ENCODE measurements at regions not wholly inside any gene's neighbourhood (a gene's known extent, or its start where the extent isn't known, plus 50 kb on each side); places are given as distances from the start of the nearest gene placed in this dataset.
"Not testable (repeated sequence)": the region's sequence is repeated elsewhere in the genome, so short reads cannot be mapped to it uniquely, and the experiment has no call there.

DNA sequence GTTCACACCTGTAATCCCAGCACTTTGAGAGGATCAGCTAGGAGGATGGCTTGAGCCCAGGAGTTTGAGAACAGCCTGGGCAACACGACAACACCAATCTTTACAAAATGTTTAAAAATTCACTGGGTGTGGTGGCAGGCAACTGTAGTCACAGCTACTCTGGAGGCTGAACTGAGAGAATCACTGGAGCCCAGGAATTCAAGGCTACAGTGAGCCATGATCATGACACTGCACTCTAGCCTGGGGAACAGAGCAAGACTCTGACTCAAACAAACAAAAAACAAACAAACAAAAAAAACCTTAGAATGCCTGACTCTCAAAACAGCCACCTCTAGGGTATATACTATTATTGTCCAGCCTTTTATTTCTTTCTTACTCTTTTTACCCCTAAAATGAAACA lies 56.5 kb upstream of the PAPSS2 start:
- in situ Hi-C loops (cut with MboI; ENCODE audit: low sequenced_read_pairs): no loop called here
- no peaks in the 10 kb centered on the region for H3K27me3 ChIP-seq (ENCODE audit: low read depth)
- H3K4me1 ChIP-seq: no peaks in the 10 kb centered on the region; the same call in 1 of the 2 replicates
- no peaks in the 10 kb centered on the region; the same call in 1 of the 2 replicates for H3K36me3 ChIP-seq (replicated peaks)
- H3K9me3 ChIP-seq: no peaks in the 10 kb centered on the region
- no peak overlapping the region for H3K4me3 ChIP-seq
- DNase-seq (ENCODE audit: low spot score in 2 of 2): no peak

GRCh38 chr10:87603769-87604168 lies 55.9 kb upstream of the PAPSS2 start:
- H3K4me3 ChIP-seq: no peak overlapping the region
- in situ Hi-C loops (cut with MboI; ENCODE audit: low sequenced_read_pairs): no loop called here
- peaks cover 5% of the 10 kb centered on the region for H3K4me1 ChIP-seq
- DNase-seq (ENCODE audit: low spot score in 2 of 2): no peak
- no peaks in the 10 kb centered on the region for H3K27me3 ChIP-seq (ENCODE audit: low read depth)
- no peaks in the 10 kb centered on the region for H3K9me3 ChIP-seq
- H3K36me3 ChIP-seq (replicated peaks): no peaks in the 10 kb centered on the region; the same call in 1 of the 2 replicates

- no peaks in the 10 kb centered on the region for H3K9me3 ChIP-seq
- DNase-seq (ENCODE audit: low spot score in 2 of 2): no peak
- no peak overlapping the region for H3K4me3 ChIP-seq
- H3K27me3 ChIP-seq (ENCODE audit: low read depth): no peaks in the 10 kb centered on the region
- H3K36me3 ChIP-seq (replicated peaks): no peaks in the 10 kb centered on the region; the same call in 1 of the 2 replicates
- H3K4me1 ChIP-seq: peaks cover 7% of the 10 kb centered on the region
- in situ Hi-C loops (cut with MboI; ENCODE audit: low sequenced_read_pairs): no loop called here
These were observed 53.9 kb upstream of the PAPSS2 start for GRCh38 chr10:87605628-87606251.

GRCh38 chr10:87608756-87609155 lies 50.9 kb upstream of the PAPSS2 start:
- peak; percentile 64 to 72 for DNase-seq (ENCODE audit: low spot score in 2 of 2)
- H3K4me1 ChIP-seq: peaks cover 7% of the 10 kb centered on the region
- in situ Hi-C loops (cut with MboI; ENCODE audit: low sequenced_read_pairs): no loop called here
- H3K36me3 ChIP-seq (replicated peaks): no peaks in the 10 kb centered on the region; the same call in 1 of the 2 replicates
- peaks cover 11% of the 10 kb centered on the region; the same call in 1 of the 2 replicates for H3K9me3 ChIP-seq
- no peaks in the 10 kb centered on the region for H3K27me3 ChIP-seq (ENCODE audit: low read depth)
- H3K4me3 ChIP-seq: no peak overlapping the region

- H3K4me1 ChIP-seq; DNase-seq (ENCODE audit: low spot score in 2 of 2); H3K36me3 ChIP-seq (replicated peaks); H3K4me3 ChIP-seq; in situ Hi-C loops (cut with MboI; ENCODE audit: low sequenced_read_pairs); H3K27me3 ChIP-seq (ENCODE audit: low read depth): not testable (repeated sequence)
- peaks cover 11% of the 10 kb centered on the region; the same call in 1 of the 2 replicates for H3K9me3 ChIP-seq
These were observed 50.1 kb upstream of the PAPSS2 start for GRCh38 chr10:87609563-87609962.

All from HAP-1 (cell line).